GM18868 (cell line): ENCODE measurements at regions not wholly inside any gene's neighbourhood (a gene's known extent, or its start where the extent isn't known, plus 50 kb on each side); places are given as distances from the start of the nearest gene placed in this dataset.
"Not testable (repeated sequence)": the region's sequence is repeated elsewhere in the genome, so short reads cannot be mapped to it uniquely, and the experiment has no call there.

Experiments
- ATAC-seq: cut with Tn5 transposase; IDR thresholded peaks from one replicate; pipeline ENCODE4 v1.9.1; 2021; ENCODE audit warnings: mild to moderate bottlenecking, moderate library complexity; ENCODE audit not compliant: unreplicated experiment

- no peak for ATAC-seq
Measured at GRCh38 chr2:59770651-59771050, 782.8 kb downstream of the BCL11A start.

- no peak for ATAC-seq
Measured at GRCh38 chr2:59761966-59762365, 791.5 kb downstream of the BCL11A start.

DNA sequence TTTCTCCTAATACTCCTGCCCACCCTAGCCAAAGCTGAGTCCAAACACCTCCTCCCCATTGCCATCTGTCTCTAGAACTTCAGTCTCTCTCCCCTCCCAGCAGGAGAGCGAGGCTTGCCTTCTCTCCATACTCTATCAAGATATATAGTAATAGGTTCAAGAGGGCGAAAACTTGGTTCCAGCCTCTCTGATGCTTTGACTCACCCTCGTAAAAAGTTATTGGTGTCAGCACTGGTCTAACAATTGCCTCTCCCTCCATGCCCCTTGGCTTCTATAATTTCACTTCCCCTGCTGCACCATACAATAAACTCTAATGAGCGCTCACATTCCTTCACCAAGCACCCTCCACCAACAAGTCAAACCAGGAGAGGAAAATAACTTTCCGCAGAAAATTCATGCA, 797.3 kb downstream of the BCL11A start:
- no peak for ATAC-seq

- no peak for ATAC-seq
Measured at GRCh38 chr2:59754011-59754735, 799.3 kb downstream of the BCL11A start.

GRCh38 chr2:59752512-59752911, 800.9 kb downstream of the BCL11A start:
- no peak for ATAC-seq

DNA sequence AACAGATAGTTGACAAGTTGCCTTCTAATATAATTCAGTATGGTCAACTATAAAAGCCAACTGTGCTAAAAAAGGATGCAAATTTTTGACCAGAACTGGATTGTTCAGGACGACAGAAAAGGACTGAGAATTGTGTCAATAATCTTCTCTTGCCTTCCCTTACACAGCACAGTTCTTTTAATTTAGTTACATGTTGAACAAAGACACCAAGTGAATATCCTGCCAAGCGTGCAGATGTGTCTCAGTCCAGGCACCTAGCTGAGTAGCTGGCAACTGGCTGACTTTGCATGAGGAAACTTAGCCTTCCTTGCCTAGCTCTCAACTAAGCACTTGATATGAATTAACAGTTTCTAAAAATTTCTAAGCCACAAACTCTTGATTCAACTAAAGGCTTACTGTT, 801.4 kb downstream of the BCL11A start:
- ATAC-seq, result no peak

- not testable (repeated sequence) for ATAC-seq
Measured at GRCh38 chr2:59751214-59751613, 802.2 kb downstream of the BCL11A start.

- ATAC-seq, result no peak
Measured at GRCh38 chr2:59746291-59746690, 807.2 kb downstream of the BCL11A start.

GRCh38 chr2:59745085-59745484, 808.4 kb downstream of the BCL11A start:
- ATAC-seq, result no peak

- ATAC-seq, result no peak
Measured at GRCh38 chr2:59744436-59744835, 809.0 kb downstream of the BCL11A start.

DNA sequence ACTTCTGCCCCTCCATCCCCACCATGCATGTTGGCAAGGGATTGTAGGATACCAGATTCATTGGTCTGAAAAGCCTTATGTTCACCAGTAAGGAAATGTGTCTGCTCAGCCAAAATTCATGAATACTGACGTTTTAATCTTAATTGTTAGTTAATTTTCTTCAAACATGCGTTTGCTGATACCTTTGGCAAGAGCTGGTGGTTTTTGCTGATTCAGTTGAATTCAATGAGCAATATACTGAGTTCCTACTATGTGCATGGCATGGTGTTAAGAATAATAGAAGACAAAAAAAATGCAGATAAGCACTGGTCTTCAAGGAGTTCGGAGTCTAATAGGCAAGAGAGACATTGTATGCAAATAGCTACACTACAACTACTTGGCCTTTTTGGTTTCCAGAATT, 811.6 kb downstream of the BCL11A start:
- no peak for ATAC-seq

DNA sequence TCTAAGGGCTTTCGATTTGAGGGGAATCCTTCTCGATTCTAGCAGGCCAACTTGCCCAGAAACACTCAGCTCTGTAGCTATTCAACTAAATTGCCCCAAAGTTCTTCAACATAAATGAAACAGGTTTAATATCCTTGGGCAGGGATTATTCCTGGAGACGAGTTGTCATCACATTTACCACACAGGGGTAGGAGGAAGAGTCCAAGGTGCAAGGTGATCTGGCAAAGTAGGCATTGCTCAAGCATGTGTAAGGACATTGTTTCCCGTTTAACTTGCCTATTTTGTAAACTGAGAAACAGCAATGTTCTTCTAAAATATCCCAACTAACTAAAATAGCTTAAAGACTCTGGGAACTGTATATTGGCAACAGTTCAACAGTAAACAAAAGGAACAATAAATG, 814.3 kb downstream of the BCL11A start:
- no peak for ATAC-seq

GRCh38 chr2:59737299-59737698, 816.2 kb downstream of the BCL11A start:
- ATAC-seq, result no peak

DNA sequence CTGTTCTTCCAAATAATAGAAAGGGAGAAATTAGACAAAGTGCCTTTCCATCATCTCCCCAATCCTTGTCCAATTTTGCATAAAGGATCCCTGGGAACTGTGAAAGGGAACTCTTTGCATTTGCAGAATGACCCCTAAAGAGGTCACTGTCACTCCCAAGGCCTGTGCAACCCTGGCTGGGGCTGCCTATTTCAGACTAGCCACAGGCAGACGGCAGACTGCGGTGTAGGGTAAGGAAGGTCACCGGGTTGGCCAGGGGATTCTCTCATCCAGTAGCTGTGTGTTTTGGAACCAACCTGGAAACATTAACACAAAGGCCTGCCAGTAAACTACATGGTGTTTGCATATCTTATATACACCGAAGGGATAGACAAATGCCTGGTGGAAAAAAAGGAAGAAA, 818.7 kb downstream of the BCL11A start:
- no peak for ATAC-seq

- no peak for ATAC-seq
Measured at GRCh38 chr2:59733970-59734369, 819.5 kb downstream of the BCL11A start.

DNA sequence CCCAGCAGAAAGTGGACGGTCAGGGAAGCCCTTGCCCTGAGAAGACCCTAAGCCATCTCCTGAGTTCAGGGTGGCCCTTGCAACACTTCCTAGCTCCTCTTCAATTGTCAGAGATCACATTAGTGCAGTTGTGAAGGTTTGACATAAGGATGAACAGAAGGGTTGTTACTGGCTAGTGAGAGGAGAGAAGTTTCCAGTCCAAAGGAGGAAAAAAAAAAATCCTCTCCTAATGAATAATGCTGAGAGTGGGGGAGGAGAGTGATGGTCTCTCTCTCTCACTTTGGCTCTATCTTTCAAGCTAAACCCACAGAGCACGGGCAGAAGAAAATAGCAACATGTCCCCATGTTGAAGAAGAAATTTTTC, 819.9 kb downstream of the BCL11A start:
- no peak for ATAC-seq

GRCh38 chr2:59732871-59733566, 820.4 kb downstream of the BCL11A start:
- ATAC-seq, result no peak

- ATAC-seq, result no peak
Measured at GRCh38 chr2:59727121-59727590, 826.3 kb downstream of the BCL11A start.

DNA sequence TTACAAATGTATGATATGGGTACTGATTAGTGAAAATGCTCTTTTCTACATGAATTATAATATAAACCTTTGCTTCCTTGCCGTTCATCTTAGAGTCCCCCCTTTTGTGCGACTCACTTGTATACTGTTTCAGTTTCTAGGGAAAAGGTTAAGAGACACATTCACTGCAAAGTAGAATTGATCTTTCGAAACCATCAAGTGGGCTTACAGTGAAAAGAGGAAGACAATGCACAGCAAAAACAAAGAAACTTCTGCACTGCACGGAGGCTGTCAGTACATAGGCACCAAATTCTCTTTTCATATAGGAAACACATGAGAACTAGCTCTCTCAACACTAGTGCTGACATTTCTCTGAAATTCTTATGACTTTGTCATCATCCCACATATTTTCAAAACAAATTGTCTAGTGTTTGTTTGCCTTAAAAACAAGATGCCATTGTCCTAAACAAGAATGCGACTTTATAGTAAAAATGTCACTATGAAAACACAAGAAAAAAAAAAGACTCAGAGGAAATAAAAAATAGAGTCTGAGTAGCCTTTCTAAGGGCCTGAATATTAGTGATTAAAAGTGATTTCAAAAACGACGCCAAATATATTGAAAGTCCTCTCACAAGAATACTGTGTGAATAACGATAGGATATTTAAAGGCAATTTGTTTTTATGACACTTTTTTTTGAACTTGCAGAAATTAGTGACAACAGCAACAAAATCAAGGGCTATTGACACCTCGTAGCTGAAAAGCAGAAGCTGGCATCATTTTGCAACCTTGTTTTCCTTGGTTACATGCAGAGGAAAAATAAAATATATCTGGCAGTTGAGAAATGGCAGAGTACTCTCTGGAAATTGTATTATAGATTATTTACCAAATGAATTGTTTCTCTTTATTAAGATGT, 827.0 kb downstream of the BCL11A start:
- ATAC-seq, result peak; percentile 63

DNA sequence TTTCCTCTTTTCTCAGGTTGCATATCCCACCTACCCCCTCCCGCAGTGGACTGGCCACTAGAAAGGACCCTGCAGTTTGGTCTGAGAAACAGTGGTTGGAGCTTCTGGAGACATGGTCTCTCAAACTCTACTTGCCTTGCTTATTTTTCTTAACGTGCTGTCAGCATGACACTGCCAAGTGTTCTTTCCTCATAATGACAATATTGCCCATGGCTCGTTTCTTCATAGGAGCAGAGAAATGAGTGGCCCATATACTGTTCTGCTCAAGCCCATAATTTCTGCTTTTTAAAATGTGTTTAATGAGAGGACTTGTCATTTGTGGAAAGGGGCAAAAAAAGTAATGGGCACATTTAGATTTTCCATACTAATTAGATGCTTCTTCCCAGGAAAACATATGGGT, 828.7 kb downstream of the BCL11A start:
- ATAC-seq, result no peak

DNA sequence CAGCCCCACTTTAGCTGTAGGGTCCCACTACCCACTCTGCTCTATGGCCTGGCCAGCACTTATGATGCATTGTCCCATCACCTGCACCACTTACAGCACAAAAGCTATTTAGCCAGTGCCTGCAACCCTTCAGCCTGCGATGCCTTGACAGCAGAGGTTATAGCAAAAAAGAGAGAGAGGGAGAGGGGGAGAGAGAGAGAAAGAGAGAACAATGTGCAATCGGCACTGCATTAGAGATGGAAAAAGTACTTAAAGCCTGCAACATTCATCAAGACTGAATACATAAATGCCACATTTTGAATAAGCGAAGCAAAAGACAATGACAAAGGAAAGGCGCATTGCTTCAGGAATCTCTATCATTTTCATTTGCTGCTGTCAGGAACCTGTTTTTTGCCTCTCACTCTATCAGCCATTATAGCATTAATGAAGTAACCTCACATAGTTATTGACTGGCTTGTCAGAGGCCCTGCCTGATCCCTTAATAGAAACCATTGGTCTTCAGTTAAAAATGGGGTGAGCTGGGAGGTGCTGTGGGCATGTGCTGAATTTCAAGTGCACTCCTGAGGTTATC, 833.1 kb downstream of the BCL11A start:
- no peak for ATAC-seq
